ENCODE measurements at regions not wholly inside any gene's neighbourhood (a gene's known extent, or its start where the extent isn't known, plus 50 kb on each side); places are given as distances from the start of the nearest gene placed in this dataset.

DNA sequence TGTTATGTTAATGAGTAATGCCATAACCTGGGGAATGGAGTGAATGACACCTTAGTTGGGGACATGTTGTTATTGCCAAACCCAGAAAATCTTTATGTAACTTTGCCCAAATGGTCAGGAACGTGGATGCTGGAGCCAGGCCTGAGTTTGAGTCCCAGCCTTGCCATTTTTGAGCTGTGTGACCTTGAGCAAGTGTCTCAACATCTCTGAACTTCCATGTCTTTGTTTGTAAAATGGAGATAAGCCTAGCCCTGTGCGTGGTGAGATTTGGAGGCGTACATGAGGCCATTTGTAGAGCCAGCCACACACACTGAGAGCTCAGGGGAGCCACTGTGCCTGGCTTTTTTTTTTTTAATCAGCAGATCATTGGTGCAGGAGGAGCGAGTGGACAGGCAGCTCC lies 247.3 kb downstream of the FOXL1 start:
- TF ChIP-seq TAF1 (IDR thresholded peaks at IDR 0.05; ENCODE audit: borderline replicate concordance, low read depth, low read length), result no peak
- TF ChIP-seq POLR2A (IDR thresholded peaks at IDR 0.05; ENCODE audit: low read depth, low read length), result no peak
- no peak for TF ChIP-seq POLR2AphosphoS5 (IDR thresholded peaks at IDR 0.05; ENCODE audit: low read depth, low read length)

Measured in GM12892 (cell line).